ENCODE measurements at regions not wholly inside any gene's neighbourhood (a gene's known extent, or its start where the extent isn't known, plus 50 kb on each side); places are given as distances from the start of the nearest gene placed in this dataset.

DNA sequence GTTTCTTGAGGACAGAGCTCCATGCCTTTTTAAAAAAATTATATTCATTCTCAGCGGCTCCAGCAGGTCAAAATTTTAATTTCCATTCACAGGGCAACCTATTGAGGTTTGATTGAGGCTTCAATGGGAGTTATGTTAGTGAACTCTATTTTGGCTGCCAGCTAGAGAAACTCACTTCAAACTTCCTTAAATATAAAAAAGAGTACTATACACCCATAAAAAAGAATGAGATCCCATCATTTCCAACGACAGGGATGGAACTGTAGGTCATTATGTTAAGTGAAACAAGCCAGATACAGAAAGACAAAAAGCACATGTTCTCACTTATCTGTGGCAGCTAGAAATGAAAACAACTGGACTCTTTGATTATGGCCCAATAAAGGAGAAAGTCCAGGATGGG, 176.8 kb upstream of the IL12B start:
- Histone ChIP-seq H3K4me1 (peaks cover 0 to 11% (median 4%) of the 10 kb centered on the region in 10 experiments; a peak in 9 of 20 replicates), H3K9ac (no peak overlapping the region), H3K9me3 (replicated peaks in 1 of 11) (0 out of 22 replicates have a peak, but pooled peaks cover 0 to 8% (median 0%) of the 10 kb centered on the region in 11 experiments), H3K27ac (no peak overlapping the region), H3K4me3 (no peak overlapping the region), H3K36me3 (no peaks in the 10 kb centered on the region), H4K20me1 (no peaks in the 10 kb centered on the region), H3K4me2 (no peak overlapping the region), H3K27me3 (no peaks in the 10 kb centered on the region)
- TF ChIP-seq Cebpa-rat (IDR thresholded peaks at IDR 0.05), result no peak

DNA sequence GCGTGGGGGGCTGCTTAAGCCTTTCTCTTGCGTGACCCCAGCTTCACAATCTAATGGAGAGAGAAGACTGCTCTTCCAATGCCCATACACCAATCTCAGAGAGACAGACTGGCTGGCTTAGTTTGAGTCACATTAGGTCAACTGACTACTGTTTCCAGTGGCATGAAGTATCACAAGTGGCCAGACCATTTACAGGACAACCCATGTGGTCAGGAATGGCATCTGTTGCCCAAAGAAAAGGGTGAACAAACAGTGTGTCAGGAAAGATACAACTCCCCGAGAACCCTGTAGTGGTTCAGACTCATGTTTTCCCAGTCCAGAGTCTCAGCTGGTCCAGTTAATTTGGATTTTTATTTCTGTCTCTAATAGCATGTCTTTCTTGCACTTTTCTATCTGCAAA, 177.4 kb upstream of the IL12B start:
- H4K20me1 ChIP-seq, result no peaks in the 10 kb centered on the region
- no peak for TF ChIP-seq Cebpa-rat (IDR thresholded peaks at IDR 0.05)
- no peaks in the 10 kb centered on the region for H3K36me3 ChIP-seq
- 0 out of 22 replicates have a peak, but pooled peaks cover 0 to 8% (median 0%) of the 10 kb centered on the region in 11 experiments for H3K9me3 ChIP-seq (replicated peaks in 1 of 11)
- H3K27me3 ChIP-seq, result no peaks in the 10 kb centered on the region
- no peak overlapping the region for H3K4me3 ChIP-seq
- peaks cover 0 to 11% (median 4%) of the 10 kb centered on the region in 10 experiments; a peak in 9 of 20 replicates for H3K4me1 ChIP-seq
- no peak overlapping the region for H3K9ac ChIP-seq
- H3K4me2 ChIP-seq, result no peak overlapping the region
- H3K27ac ChIP-seq, result no peak overlapping the region

DNA sequence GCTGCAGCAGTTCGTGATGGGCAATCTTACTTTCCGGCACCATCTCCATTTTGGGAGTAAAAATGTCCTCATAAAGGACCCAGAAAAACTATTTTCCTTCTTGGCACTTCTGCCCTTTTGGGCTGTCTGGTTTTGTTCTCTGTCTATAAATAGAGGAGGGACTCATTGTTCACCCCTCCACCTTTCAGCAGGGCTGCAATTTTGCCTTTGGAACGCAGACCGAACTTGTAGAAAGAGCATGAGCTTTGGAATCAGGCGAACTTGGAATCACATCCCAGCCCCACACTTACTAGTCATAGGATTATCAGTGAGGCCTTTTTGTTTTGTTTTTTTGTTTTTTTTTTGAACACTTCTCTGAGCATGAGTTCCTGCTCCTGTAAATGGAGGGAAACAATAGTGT, 178.1 kb upstream of the IL12B start:
- H3K9me3 ChIP-seq (replicated peaks in 1 of 11), result 0 out of 22 replicates have a peak, but pooled peaks cover 0 to 8% (median 0%) of the 10 kb centered on the region in 11 experiments
- no peak overlapping the region for H3K4me2 ChIP-seq
- H3K4me1 ChIP-seq, result peaks cover 0 to 11% (median 4%) of the 10 kb centered on the region in 10 experiments; a peak in 9 of 20 replicates
- H3K4me3 ChIP-seq, result no peak overlapping the region
- no peaks in the 10 kb centered on the region for H3K36me3 ChIP-seq
- no peaks in the 10 kb centered on the region for H4K20me1 ChIP-seq
- H3K27ac ChIP-seq, result no peak overlapping the region
- no peaks in the 10 kb centered on the region for H3K27me3 ChIP-seq
- TF ChIP-seq Cebpa-rat (IDR thresholded peaks at IDR 0.05), result no peak
- H3K9ac ChIP-seq, result no peak overlapping the region

DNA sequence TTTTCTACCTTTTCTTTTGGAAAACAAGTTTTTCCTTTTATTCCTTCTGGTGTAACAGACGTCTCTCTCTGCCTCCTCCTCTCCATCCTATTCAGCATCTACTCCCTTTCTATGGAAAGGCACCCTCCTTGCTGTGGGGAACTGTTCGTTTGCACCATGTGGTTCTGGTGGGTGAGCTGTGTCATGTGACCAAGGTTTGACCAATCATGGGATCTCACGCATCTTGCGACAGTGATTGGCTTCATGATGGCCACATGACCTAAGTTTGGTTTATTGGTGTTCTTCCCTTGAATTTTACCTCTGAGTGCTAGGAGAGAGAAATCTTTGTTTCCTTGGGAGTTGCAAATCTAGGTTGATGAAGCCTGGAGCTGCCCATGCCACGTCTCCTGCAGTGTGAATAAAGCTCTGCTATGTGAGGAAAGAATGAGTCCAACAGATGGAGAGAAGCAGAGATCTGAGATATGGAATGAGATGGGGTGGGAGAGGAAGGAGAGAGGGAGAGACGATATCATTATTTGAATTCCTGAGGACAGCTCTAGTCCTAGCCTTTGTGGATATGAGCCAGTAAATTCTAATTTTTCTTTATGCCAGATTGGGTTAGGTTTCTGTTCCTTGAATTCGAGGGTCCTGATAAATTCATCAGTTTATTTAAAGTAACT, 178.8 kb upstream of the IL12B start:
- Histone ChIP-seq H3K27me3 (no peaks in the 10 kb centered on the region), H3K27ac (no peak overlapping the region), H4K20me1 (no peaks in the 10 kb centered on the region), H3K4me1 (peaks cover 0 to 11% (median 4%) of the 10 kb centered on the region in 10 experiments; a peak in 9 of 20 replicates), H3K36me3 (no peaks in the 10 kb centered on the region), H3K9me3 (replicated peaks in 1 of 11) (0 out of 22 replicates have a peak, but pooled peaks cover 0 to 8% (median 0%) of the 10 kb centered on the region in 11 experiments), H3K9ac (no peak overlapping the region), H3K4me2 (no peak overlapping the region), H3K4me3 (no peak overlapping the region)
- TF ChIP-seq Cebpa-rat (IDR thresholded peaks at IDR 0.05), result no peak

DNA sequence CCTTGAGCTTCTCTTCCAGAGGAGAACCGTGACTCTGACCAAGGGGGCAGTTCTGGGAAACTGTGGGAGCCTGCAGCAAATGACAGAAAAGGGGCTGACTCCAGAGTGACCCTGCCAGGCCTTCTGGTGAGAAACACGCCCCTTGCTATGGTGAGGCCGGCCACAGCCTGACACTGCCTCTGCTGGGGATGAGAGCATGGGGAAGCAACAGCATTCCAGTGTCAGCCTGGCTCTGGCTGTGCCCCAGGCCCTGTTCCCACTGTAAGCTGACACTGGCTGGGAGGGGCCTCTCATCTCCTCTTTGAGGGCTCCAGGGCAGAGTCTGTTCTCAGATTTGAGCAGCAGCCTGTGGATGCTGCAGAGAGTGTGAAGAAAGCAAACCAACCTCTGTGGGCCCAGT, 180.0 kb upstream of the IL12B start:
- peaks cover 0 to 2% (median 0%) of the 10 kb centered on the region in 10 experiments; a peak in 6 of 20 replicates for H3K4me1 ChIP-seq

DNA sequence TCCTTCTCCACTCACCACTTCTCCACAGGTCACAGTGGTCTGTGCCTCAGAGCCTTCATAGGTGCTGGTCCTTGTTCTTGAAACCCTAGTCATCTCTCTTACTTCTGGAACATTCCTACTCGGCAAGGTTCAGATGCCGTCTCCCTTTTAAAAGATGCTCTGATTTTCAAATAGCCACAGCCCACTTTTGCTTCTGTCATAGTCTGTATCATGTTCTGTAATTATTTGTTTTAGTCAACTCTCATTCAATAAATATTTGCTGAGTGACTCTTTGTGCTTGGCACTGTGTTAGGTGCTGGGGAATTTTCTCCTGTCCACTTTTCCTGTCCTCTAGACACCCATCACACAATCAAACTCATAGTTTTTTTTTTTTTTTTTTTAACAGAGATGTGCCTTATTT, 181.3 kb upstream of the IL12B start:
- 0 out of 22 replicates have a peak, but pooled peaks cover 0 to 8% (median 0%) of the 10 kb centered on the region in 11 experiments for H3K9me3 ChIP-seq (replicated peaks in 1 of 11)
- H3K4me2 ChIP-seq, result no peak overlapping the region
- no peak overlapping the region for H3K4me3 ChIP-seq
- no peaks in the 10 kb centered on the region for H3K36me3 ChIP-seq
- H4K20me1 ChIP-seq, result no peaks in the 10 kb centered on the region
- H3K4me1 ChIP-seq, result no peaks in the 10 kb centered on the region
- H3K27ac ChIP-seq, result no peak overlapping the region
- no peak overlapping the region for H3K9ac ChIP-seq
- TF ChIP-seq Cebpa-rat (IDR thresholded peaks at IDR 0.05), result no peak
- no peaks in the 10 kb centered on the region for H3K27me3 ChIP-seq

More for the DNA sequence above, 180.0 kb upstream of the IL12B start:
- TF ChIP-seq Cebpa-rat (IDR thresholded peaks at IDR 0.05), result no peak
- Histone ChIP-seq H3K27me3 (no peaks in the 10 kb centered on the region), H3K4me3 (no peak overlapping the region), H3K9me3 (replicated peaks in 1 of 11) (0 out of 22 replicates have a peak, but pooled peaks cover 0 to 8% (median 0%) of the 10 kb centered on the region in 11 experiments), H3K4me2 (no peak overlapping the region), H4K20me1 (no peaks in the 10 kb centered on the region), H3K27ac (no peak overlapping the region), H3K9ac (no peak overlapping the region), H3K36me3 (no peaks in the 10 kb centered on the region)

DNA sequence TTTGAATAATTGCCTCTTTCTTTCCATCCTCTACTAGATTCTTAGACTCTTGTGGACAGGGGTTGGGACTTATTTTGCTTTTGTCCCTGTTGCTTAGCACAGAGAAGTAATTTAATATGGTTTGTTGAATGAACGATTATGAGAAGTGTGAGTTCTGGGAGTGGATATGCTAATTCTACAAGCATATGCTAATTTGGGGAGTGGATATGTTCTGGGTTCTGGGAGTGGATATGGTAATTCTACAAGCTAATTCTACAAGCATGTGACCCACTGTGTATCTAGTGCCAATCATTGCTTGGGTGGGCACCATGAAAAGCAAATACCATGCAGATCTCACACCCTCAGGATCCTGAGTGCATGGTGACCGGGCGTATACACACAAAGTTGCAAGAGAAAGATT, 181.8 kb upstream of the IL12B start:
- H3K9ac ChIP-seq, result no peak overlapping the region
- no peaks in the 10 kb centered on the region for H3K36me3 ChIP-seq
- H3K4me3 ChIP-seq, result no peak overlapping the region
- H3K27me3 ChIP-seq, result no peaks in the 10 kb centered on the region
- H3K4me2 ChIP-seq, result no peak overlapping the region
- H3K4me1 ChIP-seq, result no peaks in the 10 kb centered on the region
- H3K9me3 ChIP-seq (replicated peaks in 1 of 11), result 0 out of 22 replicates have a peak, but pooled peaks cover 0 to 7% (median 0%) of the 10 kb centered on the region in 11 experiments
- no peak for TF ChIP-seq Cebpa-rat (IDR thresholded peaks at IDR 0.05)
- no peak overlapping the region for H3K27ac ChIP-seq
- H4K20me1 ChIP-seq, result no peaks in the 10 kb centered on the region

DNA sequence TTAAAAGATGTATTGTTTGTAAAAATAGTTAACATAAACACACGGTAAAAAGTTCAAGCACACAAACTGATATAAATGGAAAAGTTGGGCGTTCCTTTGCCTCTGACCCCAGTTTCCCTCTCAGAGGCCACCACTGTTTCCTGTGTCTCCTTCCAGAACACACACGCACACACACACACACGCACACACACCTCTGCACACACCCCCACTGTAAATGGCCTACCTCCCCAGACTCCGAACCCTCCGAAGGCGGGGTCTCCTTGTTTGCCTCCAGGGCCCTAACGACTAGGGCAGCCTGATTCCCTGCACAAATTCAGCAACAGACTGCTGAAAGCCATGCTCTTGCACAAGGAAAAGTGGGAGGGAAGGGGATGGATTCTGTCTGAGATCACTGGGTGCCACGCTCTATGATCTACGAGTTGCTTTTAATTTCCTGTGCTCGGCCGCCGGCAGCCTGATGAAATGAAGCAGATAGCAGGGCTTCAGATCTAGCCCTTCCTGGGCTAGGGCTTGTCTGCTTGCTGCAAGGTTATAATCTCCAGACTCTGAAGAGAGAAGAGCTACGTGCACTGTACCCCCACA, 184.0 kb upstream of the IL12B start:
- no peak overlapping the region for H3K27ac ChIP-seq
- TF ChIP-seq Cebpa-rat (IDR thresholded peaks at IDR 0.05), result no peak
- H3K4me2 ChIP-seq, result no peak overlapping the region

DNA sequence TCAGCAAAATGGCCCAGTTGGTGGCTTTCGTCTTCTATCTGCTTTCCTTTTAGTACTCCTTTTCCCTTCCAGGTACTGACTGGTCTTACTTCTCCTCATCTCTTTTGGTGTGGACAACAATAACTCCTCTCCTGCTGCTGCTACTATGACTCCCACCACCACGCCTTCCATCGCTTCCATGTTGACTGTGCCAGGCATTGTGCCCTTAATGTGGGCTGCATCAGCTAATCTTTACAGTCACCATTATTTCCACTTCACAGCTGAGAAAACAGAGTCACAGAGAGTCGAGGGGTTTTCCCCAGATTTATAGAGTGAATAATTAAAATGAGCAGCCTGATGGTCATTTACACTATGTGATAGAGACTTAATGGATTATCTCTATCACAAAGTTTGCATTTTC, 184.9 kb upstream of the IL12B start:
- Histone ChIP-seq H3K4me2 (no peak overlapping the region), H3K36me3 (no peaks in the 10 kb centered on the region), H4K20me1 (no peaks in the 10 kb centered on the region), H3K9ac (no peak overlapping the region), H3K4me3 (no peak overlapping the region), H3K27me3 (no peaks in the 10 kb centered on the region), H3K4me1 (no peaks in the 10 kb centered on the region), H3K27ac (no peak overlapping the region), H3K9me3 (replicated peaks in 1 of 11) (no peaks in the 10 kb centered on the region)
- TF ChIP-seq Cebpa-rat (IDR thresholded peaks at IDR 0.05), result no peak

More for the DNA sequence above, 184.0 kb upstream of the IL12B start:
- Histone ChIP-seq H3K27me3 (no peaks in the 10 kb centered on the region), H4K20me1 (no peaks in the 10 kb centered on the region), H3K36me3 (no peaks in the 10 kb centered on the region), H3K9ac (no peak overlapping the region), H3K4me1 (no peaks in the 10 kb centered on the region), H3K9me3 (replicated peaks in 1 of 11) (no peaks in the 10 kb centered on the region), H3K4me3 (no peak overlapping the region)
